ENCODE measurements at regions not wholly inside any gene's neighbourhood (a gene's known extent, or its start where the extent isn't known, plus 50 kb on each side); places are given as distances from the start of the nearest gene placed in this dataset.

GRCh38 chr20:48372851-48373554 lies 454.8 kb downstream of the PREX1 start (continued):
- TF ChIP-seq DRAP1 (CRISPR knock-in tag; IDR thresholded peaks at IDR 0.05) (peak; percentile 51), ZKSCAN8 (CRISPR knock-in tag; IDR thresholded peaks at IDR 0.05; ENCODE audit: borderline replicate concordance) (peak; percentile 82), MIER3 (CRISPR knock-in tag; IDR thresholded peaks at IDR 0.05; ENCODE audit: borderline replicate concordance) (peak; percentile 95), ZNF710 (CRISPR knock-in tag; IDR thresholded peaks at IDR 0.05; ENCODE audit: borderline replicate concordance) (peak; percentile 98), TFDP2 (CRISPR knock-in tag; IDR thresholded peaks at IDR 0.05) (peak; percentile 79; the same call in 1 of the 2 replicates), HNF4G (IDR thresholded peaks at IDR 0.05; ENCODE audit: borderline replicate concordance, low read depth, low read length) (peak; percentile 86), HNF4G (CRISPR knock-in tag; IDR thresholded peaks at IDR 0.05; ENCODE audit: borderline replicate concordance, low read depth) (peak; percentile 95), ZGPAT (CRISPR knock-in tag; IDR thresholded peaks at IDR 0.05) (peak; percentile 99), ZBTB3 (CRISPR knock-in tag; IDR thresholded peaks at IDR 0.05; ENCODE audit: borderline replicate concordance, low read depth) (peak; percentile 80; the same call in 1 of the 2 replicates), ATF7 (IDR thresholded peaks at IDR 0.05) (peak; percentile 24; the same call in 1 of the 2 replicates), ATF7 (CRISPR knock-in tag; IDR thresholded peaks at IDR 0.05) (peak; percentile 91; the same call in 1 of the 2 replicates), ZNF503 (CRISPR knock-in tag; IDR thresholded peaks at IDR 0.05) (peak; percentile 99), REPIN1 (CRISPR knock-in tag; IDR thresholded peaks at IDR 0.05; ENCODE audit: borderline replicate concordance, low read depth) (peak; percentile 87), ZNF274 (CRISPR knock-in tag; IDR thresholded peaks at IDR 0.05) (peak; percentile 79), ZBTB43 (CRISPR knock-in tag; conservative IDR thresholded peaks at IDR 0.05) (peak; percentile 88; the same call in 1 of the 2 replicates), SKI (IDR thresholded peaks at IDR 0.05; ENCODE audit: partially characterized antibody) (peak; percentile 100), IKZF5 (CRISPR knock-in tag; IDR thresholded peaks at IDR 0.05) (peak; percentile 98), ZNF619 (CRISPR knock-in tag; IDR thresholded peaks at IDR 0.05) (0 out of 2 replicates have a peak, but pooled peaks have one; percentile 60), CC2D1A (CRISPR knock-in tag; IDR thresholded peaks at IDR 0.05) (0 out of 2 replicates have a peak, but pooled peaks have one; percentile 35), SOX5 (CRISPR knock-in tag; IDR thresholded peaks at IDR 0.05; ENCODE audit: borderline replicate concordance) (peak; percentile 98)
